Testis (tissue), 2 donors: ENCODE measurements at regions not wholly inside any gene's neighbourhood (a gene's known extent, or its start where the extent isn't known, plus 50 kb on each side); places are given as distances from the start of the nearest gene placed in this dataset.

Experiments
- DNase-seq: peaks from one replicate; pipeline ENCODE4 v3.0.0-alpha.2; 2019
- H3K27ac ChIP-seq, 2 donors: fragments of 200-600 bp; sonication (generic); one replicate each; pipeline ENCODE4 v1.5.1; 2019
- H3K27me3 ChIP-seq: fragments of 200-600 bp; sonication (generic); one replicate; pipeline ENCODE4 v1.5.1; 2019
- H3K36me3 ChIP-seq: fragments of 200-600 bp; sonication (generic); one replicate; pipeline ENCODE4 v1.5.1; 2017; ENCODE audit warnings: low read depth; ENCODE audit errors: missing control alignments
- H3K4me1 ChIP-seq: fragments of 200-600 bp; sonication (generic); one replicate; pipeline ENCODE4 v1.5.1; 2019
- H3K4me3 ChIP-seq, 2 donors: fragments of 200-600 bp; sonication (generic); one replicate each; pipeline ENCODE4 v1.5.1; 2017 to 2019
- H3K9me3 ChIP-seq: fragments of 200-600 bp; sonication (generic); one replicate; pipeline ENCODE4 v1.5.1; 2017
- CTCF ChIP-seq, 3 experiments: fragments of 450-650 bp in 2 of 3; fragments of 200-600 bp in 1 of 3; sonication (generic) in 1 of 3; IDR thresholded peaks; one replicate each; pipeline ENCODE4 v1.5.1; 2016 to 2019; ENCODE audit warnings: antibody characterized with exemption in 3 of 3, mild to moderate bottlenecking in 2 of 3, moderate library complexity in 1 of 3
- POLR2A ChIP-seq: fragments of 450-650 bp; IDR thresholded peaks from one replicate; pipeline ENCODE4 v1.6.1; 2017; ENCODE audit warnings: antibody characterized with exemption, mild to moderate bottlenecking, moderate library complexity
- WGBS, 2 donors: methylation state at CpG; one replicate each; pipeline ENCODE4 v1.1.5; 2018; 5-methylcytosine and 5-hydroxymethylcytosine counted together
- intact Hi-C: fragments of 100-400 bp; cut with DNase I; formaldehyde crosslinking; loops from one replicate; pipeline ENCODE4 v1.15.1; 2023; ENCODE audit warnings: low total_unique reads

DNA sequence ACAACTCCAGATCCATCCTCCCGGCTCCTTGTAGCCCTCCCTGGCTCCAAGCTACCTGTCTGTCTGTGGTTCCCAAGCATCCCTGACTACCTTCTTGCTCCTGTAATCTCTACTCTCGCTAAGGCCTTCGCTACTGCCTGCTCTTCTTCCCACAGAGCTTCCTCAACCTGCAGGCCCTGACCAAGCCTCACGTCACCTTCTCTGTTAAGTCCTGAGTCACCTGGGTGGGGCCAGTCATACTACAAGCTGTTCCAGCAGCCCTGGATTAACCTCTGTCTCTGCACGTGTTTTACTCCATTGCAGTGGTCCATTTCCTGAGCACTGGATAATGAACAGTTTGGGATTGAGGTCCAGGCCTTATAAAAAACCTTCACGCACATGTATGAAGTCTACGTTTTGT is 770.7 kb downstream of the BCL11B start:
- no peaks in the 10 kb centered on the region for H3K36me3 ChIP-seq
- no peak overlapping the region for H3K27ac ChIP-seq
- intact Hi-C loops = no loop called here
- no peaks in the 10 kb centered on the region for H3K9me3 ChIP-seq
- DNase-seq = no peak
- 77 to 93% methylated on average over 7 of the region's 7 CpGs for WGBS, 2 donors
- H3K27me3 ChIP-seq = no peaks in the 10 kb centered on the region
- no peak overlapping the region for H3K4me3 ChIP-seq
- no peak for TF ChIP-seq CTCF (IDR thresholded peaks at IDR 0.05)
- no peak for TF ChIP-seq POLR2A
- no peaks in the 10 kb centered on the region for H3K4me1 ChIP-seq

DNA sequence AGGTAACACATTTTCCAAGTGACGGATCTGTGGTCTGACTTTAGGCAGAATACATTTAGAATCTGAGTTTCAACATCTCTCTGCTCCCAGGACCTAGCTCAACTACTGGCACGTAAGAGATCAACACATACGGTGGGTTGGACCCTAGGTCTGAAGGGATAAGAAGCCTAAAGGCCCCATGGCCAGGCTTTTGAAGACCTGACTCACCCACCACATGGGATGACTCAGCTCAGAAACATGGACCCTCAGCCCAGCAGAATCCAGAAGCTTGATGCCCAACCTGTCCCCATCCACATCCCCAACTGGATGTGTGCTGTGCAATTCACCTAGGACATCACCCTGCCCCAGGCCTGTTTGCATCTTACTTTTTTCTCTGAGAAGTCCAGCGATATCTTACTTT is 770.2 kb downstream of the BCL11B start:
- H3K36me3 ChIP-seq = no peaks in the 10 kb centered on the region
- intact Hi-C loops = no loop called here
- no peaks in the 10 kb centered on the region for H3K9me3 ChIP-seq
- no peak overlapping the region for H3K4me3 ChIP-seq
- TF ChIP-seq POLR2A = no peak
- TF ChIP-seq CTCF (IDR thresholded peaks at IDR 0.05) = no peak
- H3K4me1 ChIP-seq = no peaks in the 10 kb centered on the region
- H3K27me3 ChIP-seq = no peaks in the 10 kb centered on the region
- no peak overlapping the region for H3K27ac ChIP-seq
- WGBS, 2 donors = 92 to 96% methylated on average over 3 to 4 of the region's 4 CpGs
- DNase-seq = no peak

DNA sequence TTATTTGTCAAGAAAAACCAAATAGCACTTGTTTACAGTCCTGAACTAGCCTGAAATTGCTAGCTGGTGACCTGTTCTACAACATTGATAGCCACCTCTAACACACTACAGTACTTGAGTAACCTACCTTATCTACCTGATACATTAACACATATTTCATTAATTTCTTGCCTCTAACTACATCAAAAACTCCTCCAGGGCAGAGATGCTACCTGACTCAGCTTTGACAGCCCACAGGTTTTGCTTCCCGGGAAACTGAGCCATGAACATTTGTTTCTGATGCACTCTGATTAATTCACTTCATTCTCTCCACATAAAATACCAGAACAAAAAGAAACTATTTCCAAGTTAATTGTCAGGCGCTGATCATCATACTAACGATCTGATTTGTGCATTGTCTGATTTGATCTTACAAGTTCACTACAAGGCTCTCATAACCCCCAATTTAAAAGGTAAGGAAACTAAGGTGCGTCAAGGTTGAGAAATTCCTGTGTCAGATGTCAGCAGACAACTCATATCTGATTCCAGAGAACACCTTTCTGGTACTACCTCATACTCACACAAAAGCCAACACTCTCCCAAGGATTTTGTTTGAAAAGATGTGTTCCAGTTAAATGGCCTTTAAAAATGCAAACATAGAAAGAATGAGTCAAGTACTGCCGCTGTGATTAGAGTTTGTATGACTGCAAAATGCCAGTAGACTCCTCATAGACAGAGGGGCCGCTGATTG is 768.7 kb downstream of the BCL11B start:
- intact Hi-C loops = no loop called here
- no peaks in the 10 kb centered on the region for H3K9me3 ChIP-seq
- 89 to 95% methylated on average over 6 of the region's 6 CpGs for WGBS, 2 donors
- H3K27ac ChIP-seq = no peak overlapping the region
- DNase-seq = no peak
- H3K36me3 ChIP-seq = no peaks in the 10 kb centered on the region
- H3K4me1 ChIP-seq = no peaks in the 10 kb centered on the region
- H3K27me3 ChIP-seq = no peaks in the 10 kb centered on the region
- TF ChIP-seq POLR2A (no peak), CTCF (IDR thresholded peaks at IDR 0.05) (no peak)
- H3K4me3 ChIP-seq = no peak overlapping the region

- no peaks in the 10 kb centered on the region for H3K9me3 ChIP-seq
- TF ChIP-seq CTCF (IDR thresholded peaks at IDR 0.05) = no peak
- TF ChIP-seq POLR2A = no peak
- 45 to 67% methylated on average over 2 of the region's 2 CpGs for WGBS, 2 donors
- H3K4me3 ChIP-seq = no peak overlapping the region
- H3K4me1 ChIP-seq = no peaks in the 10 kb centered on the region
- H3K27ac ChIP-seq = no peak overlapping the region
- H3K27me3 ChIP-seq = no peaks in the 10 kb centered on the region
- intact Hi-C loops = no loop called here
- H3K36me3 ChIP-seq = no peaks in the 10 kb centered on the region
- no peak for DNase-seq
Measured at GRCh38 chr14:98507264-98507663, 764.7 kb downstream of the BCL11B start.

GRCh38 chr14:98510392-98510791 is 761.6 kb downstream of the BCL11B start:
- TF ChIP-seq CTCF (IDR thresholded peaks at IDR 0.05) (no peak), POLR2A (no peak)
- WGBS, 2 donors = 89 to 90% methylated on average over 3 of the region's 3 CpGs
- no peaks in the 10 kb centered on the region for H3K4me1 ChIP-seq
- intact Hi-C loops = no loop called here
- H3K4me3 ChIP-seq = no peak overlapping the region
- DNase-seq = no peak
- no peak overlapping the region for H3K27ac ChIP-seq
- H3K27me3 ChIP-seq = no peaks in the 10 kb centered on the region
- no peaks in the 10 kb centered on the region for H3K9me3 ChIP-seq
- H3K36me3 ChIP-seq = no peaks in the 10 kb centered on the region
